Psoas muscle (tissue), 7 donors: ENCODE measurements at regions not wholly inside any gene's neighbourhood (a gene's known extent, or its start where the extent isn't known, plus 50 kb on each side); places are given as distances from the start of the nearest gene placed in this dataset.

Source experiments
- ATAC-seq, 4 donors: fragments of 200-7000 bp; cut with Tn5 transposase; one replicate each; pipeline ENCODE4 v1.9.1; 2020; ENCODE audit warnings: moderate library complexity in 3 of 4, mild to moderate bottlenecking in 2 of 4
- DNase-seq, 2 donors: peaks; one replicate each; pipeline ENCODE4 v3.0.0-alpha.2; 2020
- H3K27ac ChIP-seq: fragments of 200-600 bp; one replicate; pipeline ENCODE4 v1.8.0; 2022
- H3K27me3 ChIP-seq, 3 donors: fragments of 200-600 bp in 1 of 3; one replicate each; pipeline versions ENCODE4 v1.6.1 to v1.8.0; 2013 to 2022; ENCODE audit warnings: low read length in 2 of 3, mild to moderate bottlenecking in 2 of 3, moderate library complexity in 1 of 3; ENCODE audit not compliant: insufficient read depth in 3 of 3
- H3K36me3 ChIP-seq, 2 donors: fragments of 200-600 bp in 1 of 2; one replicate each; pipeline versions ENCODE4 v1.6.1 to v1.8.0; 2013 to 2022; ENCODE audit warnings: low read depth in 1 of 2, mild to moderate bottlenecking in 1 of 2, moderate library complexity in 1 of 2; ENCODE audit not compliant: insufficient read depth in 1 of 2
- H3K4me1 ChIP-seq: fragments of 200-600 bp; one replicate; pipeline ENCODE4 v1.8.0; 2022
- H3K4me3 ChIP-seq: fragments of 200-600 bp; one replicate; pipeline ENCODE4 v1.8.0; 2022; ENCODE audit warnings: mild to moderate bottlenecking
- H3K9me3 ChIP-seq: fragments of 200-600 bp; one replicate; pipeline ENCODE4 v1.8.0; 2022
- WGBS, 3 donors: extraction: QIAGEN DNeasy Blood & Tissue Kit; methylation state at CpG; one replicate each; pipeline versions ENCODE4 v1.1.6 to v1.1.7; 2013; 5-methylcytosine and 5-hydroxymethylcytosine counted together
- intact Hi-C, 2 donors: fragments of 100-400 bp; cut with DNase I; formaldehyde crosslinking; loops; one replicate each; pipeline versions ENCODE4 v1.11.0 to v1.14.2; 2022
- TF ChIP-seq, protein P1 (sequence below): fragments of 200-600 bp; IDR thresholded peaks from one replicate; pipeline ENCODE4 v1.8.0; 2022; ENCODE audit warnings: antibody characterized with exemption
- donor health status: healthy with polysubstance abuse.
- donor health status: DM: no; HTN: no; CAD: no; lungs with moderate emphysema.
- donor health status: Bipolar disorder and iron deficiency.
- donor health status: healthy.
- donor health status: DM: yes; HTN: yes; CAD: no.
- donor health status: DM: no; HTN: no; CAD: no.
- donor health status: DM: yes; HTN: yes; CAD: no.

DNA sequence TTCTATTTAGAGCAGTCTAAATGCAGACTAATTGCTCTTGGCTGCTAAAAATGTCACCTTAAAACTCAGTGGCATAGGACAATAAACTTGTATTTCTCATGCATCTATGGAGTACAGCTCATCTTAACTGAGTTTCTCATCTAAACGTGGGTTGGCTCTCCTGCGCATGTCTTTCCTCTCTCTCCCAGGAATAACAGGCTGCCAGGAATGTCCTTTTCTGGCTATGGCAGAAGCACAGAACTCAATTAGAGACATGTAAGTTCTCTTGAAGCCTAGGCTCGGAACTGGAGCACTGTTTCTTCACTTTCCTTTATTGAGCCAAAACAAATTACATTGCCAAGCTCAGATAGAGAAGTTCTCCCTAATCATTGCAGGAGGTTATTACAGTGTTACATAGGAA, 722.3 kb upstream of the FLRT2 start:
- H3K4me1 ChIP-seq: no peaks in the 10 kb centered on the region
- no peaks in the 10 kb centered on the region for H3K27me3 ChIP-seq
- no peak for ATAC-seq
- no peak overlapping the region for H3K4me3 ChIP-seq
- H3K9me3 ChIP-seq: no peaks in the 10 kb centered on the region
- H3K36me3 ChIP-seq: no peaks in the 10 kb centered on the region
- no peak overlapping the region for H3K27ac ChIP-seq
- DNase-seq: no peak
- TF ChIP-seq, protein P1, sequence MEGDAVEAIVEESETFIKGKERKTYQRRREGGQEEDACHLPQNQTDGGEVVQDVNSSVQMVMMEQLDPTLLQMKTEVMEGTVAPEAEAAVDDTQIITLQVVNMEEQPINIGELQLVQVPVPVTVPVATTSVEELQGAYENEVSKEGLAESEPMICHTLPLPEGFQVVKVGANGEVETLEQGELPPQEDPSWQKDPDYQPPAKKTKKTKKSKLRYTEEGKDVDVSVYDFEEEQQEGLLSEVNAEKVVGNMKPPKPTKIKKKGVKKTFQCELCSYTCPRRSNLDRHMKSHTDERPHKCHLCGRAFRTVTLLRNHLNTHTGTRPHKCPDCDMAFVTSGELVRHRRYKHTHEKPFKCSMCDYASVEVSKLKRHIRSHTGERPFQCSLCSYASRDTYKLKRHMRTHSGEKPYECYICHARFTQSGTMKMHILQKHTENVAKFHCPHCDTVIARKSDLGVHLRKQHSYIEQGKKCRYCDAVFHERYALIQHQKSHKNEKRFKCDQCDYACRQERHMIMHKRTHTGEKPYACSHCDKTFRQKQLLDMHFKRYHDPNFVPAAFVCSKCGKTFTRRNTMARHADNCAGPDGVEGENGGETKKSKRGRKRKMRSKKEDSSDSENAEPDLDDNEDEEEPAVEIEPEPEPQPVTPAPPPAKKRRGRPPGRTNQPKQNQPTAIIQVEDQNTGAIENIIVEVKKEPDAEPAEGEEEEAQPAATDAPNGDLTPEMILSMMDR: no peak
- WGBS, 3 donors: 40 to 55% (median 42%) methylated on average over 3 of the region's 3 CpGs
- intact Hi-C loops: no loop called here

DNA sequence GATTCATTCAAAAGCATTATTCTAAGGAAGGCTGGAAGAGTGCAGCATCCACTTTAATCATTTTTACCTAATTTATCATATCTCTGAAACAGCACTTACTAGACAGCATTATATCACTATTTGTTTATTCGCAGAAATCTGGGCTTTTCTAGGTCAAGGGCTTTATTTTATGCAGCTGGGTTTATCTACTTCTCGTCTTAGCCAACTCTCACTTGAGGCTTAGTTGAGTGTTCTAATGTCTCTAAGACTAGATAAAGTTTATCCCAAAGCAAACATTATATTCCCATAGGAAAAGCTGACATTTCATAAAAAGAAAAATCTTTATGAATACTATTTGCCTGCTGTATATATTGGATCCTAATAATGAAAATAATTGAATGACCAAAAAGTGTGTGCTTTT, 720.8 kb upstream of the FLRT2 start:
- WGBS, 3 donors: 73 to 77% (median 74%) methylated on average over 2 of the region's 2 CpGs
- no peaks in the 10 kb centered on the region for H3K36me3 ChIP-seq
- intact Hi-C loops: no loop called here
- H3K27me3 ChIP-seq: no peaks in the 10 kb centered on the region
- H3K4me3 ChIP-seq: no peak overlapping the region
- no peak for ATAC-seq
- no peak for DNase-seq
- no peaks in the 10 kb centered on the region for H3K4me1 ChIP-seq
- no peak overlapping the region for H3K27ac ChIP-seq
- H3K9me3 ChIP-seq: no peaks in the 10 kb centered on the region
- TF ChIP-seq, protein P1: no peak

DNA sequence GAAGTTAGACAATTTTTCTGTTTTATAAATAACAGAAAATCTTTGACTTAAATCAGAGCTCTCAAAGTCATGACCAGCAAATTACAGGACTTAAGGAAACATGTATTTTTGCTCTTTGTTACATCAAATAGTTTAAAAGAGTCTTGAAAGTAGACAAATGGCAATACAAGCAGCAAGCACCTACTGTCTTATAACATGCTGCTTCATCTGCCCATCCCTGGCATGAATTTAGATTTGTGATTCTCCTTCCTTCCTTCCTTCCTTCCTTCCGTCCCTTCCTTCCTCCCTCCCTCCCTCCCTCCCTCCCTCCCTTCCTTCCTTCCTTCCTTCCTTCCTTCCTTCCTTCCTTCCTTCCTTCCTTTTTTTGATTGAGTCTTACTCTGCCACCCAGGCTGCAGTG, 715.6 kb upstream of the FLRT2 start:
- WGBS, 3 donors: 50 to 76% (median 73%) methylated on average over 1 of the region's 1 CpG
- DNase-seq: no peak
- TF ChIP-seq, protein P1: no peak
- intact Hi-C loops: no loop called here
- ATAC-seq: no peak
- Histone ChIP-seq H3K27me3 (no peaks in the 10 kb centered on the region), H3K36me3 (no peaks in the 10 kb centered on the region), H3K27ac (no peak overlapping the region), H3K9me3 (no peaks in the 10 kb centered on the region), H3K4me1 (no peaks in the 10 kb centered on the region), H3K4me3 (no peak overlapping the region)

DNA sequence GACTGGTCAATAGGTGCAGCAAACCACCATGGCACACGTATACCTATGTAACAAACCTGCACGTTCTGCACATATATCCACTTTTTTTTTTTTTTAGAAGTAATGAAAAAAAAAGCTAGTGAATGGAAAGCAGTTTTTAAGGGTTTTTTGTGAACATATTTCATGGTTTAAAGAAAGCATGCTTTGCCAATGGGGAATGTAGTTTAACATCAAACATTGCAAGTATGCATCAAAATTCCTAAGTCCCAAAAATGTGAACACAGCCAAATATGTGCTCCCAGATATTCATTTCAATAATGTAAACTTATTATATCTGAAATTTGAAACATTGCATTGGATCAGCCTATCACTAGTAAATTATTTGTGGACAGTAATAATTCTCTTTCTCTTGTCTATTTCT, 710.4 kb upstream of the FLRT2 start:
- ATAC-seq (no peak), DNase-seq (no peak)
- Histone ChIP-seq H3K4me3 (no peak overlapping the region), H3K4me1 (no peaks in the 10 kb centered on the region), H3K27me3 (no peaks in the 10 kb centered on the region), H3K27ac (no peak overlapping the region), H3K9me3 (no peaks in the 10 kb centered on the region), H3K36me3 (no peaks in the 10 kb centered on the region)
- TF ChIP-seq, protein P1: no peak
- WGBS, 3 donors: 54 to 62% (median 59%) methylated on average over 2 of the region's 2 CpGs
- intact Hi-C loops: no loop called here

DNA sequence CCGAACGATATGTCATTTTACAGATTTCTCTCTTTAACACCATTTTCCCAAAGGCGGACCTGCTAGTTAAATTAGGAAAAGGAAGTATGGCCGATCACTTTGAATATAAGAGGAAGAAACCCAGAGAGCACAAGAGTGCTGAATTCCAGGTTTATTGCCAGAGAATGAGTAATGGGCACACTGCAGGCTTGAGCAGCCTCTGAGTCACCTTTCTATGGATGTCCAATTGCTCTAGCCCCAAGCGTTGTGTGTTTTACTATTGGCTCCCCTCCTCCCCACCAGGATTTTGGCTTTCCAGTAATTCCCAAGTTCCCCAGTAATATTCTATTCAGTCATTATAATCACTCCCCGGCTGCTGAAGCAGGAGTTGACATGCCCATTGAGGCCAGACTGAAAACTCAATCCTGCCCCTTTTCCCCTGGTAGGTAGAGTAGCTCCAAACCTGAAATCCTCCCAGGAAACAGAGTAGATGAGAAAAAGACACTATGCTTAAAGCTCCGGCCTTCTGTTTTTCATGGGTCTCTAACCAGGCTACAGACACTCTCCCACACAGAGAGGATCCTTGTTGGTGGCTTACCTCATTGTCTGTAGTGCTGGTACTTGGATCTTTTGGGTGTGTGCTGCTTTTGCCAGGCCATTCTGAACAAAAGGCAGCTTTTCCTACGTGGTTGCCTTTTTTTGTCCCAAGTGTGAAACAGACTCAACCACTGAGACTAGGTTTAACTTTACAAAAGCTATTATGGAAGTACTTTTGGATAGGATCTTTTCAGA, 704.3 kb upstream of the FLRT2 start:
- no peak for ATAC-seq
- 80 to 83% (median 81%) methylated on average over 8 of the region's 8 CpGs for WGBS, 3 donors
- TF ChIP-seq, protein P1: no peak
- DNase-seq: no peak
- Histone ChIP-seq H3K9me3 (no peaks in the 10 kb centered on the region), H3K36me3 (no peaks in the 10 kb centered on the region), H3K4me3 (no peak overlapping the region), H3K27me3 (peaks cover 0 to 4% (median 0%) of the 10 kb centered on the region in 3 donors), H3K27ac (no peak overlapping the region), H3K4me1 (no peaks in the 10 kb centered on the region)
- intact Hi-C loops: no loop called here
